Jurkat, Clone E6-1 (cell line): ENCODE measurements at regions not wholly inside any gene's neighbourhood (a gene's known extent, or its start where the extent isn't known, plus 50 kb on each side); places are given as distances from the start of the nearest gene placed in this dataset.

Experiments
- DNase-seq: peaks from one replicate; pipeline ENCODE4 v3.0.0-alpha.2; 2011; ENCODE audit warnings: low read depth, low spot score
- H3K4me3 ChIP-seq: 2 replicates; pipeline ENCODE4 v1.5.1; 2011; ENCODE audit warnings: mild to moderate bottlenecking, low read length, control low read depth, moderate library complexity

DNA sequence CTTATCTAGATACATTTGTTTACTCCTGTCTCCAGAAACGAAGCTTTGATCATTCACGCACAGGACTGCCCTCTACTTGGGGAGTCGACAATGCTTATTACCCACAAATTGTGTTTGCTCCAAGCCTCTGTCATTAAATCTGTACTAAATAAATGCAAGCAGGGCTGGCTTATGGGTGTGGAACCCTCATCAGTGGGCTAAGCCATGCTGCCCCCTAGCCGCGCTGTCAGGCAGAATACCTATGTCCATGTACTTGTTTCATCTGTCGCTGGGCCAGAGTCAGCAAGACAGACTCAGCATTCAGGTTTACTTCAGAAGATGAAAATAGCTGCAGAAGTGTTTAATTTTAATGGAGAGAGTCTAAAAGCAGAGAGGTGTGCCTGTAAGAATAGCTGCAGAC is 110.0 kb upstream of the PRR20A start:
- H3K4me3 ChIP-seq = no peak overlapping the region
- no peak for DNase-seq

DNA sequence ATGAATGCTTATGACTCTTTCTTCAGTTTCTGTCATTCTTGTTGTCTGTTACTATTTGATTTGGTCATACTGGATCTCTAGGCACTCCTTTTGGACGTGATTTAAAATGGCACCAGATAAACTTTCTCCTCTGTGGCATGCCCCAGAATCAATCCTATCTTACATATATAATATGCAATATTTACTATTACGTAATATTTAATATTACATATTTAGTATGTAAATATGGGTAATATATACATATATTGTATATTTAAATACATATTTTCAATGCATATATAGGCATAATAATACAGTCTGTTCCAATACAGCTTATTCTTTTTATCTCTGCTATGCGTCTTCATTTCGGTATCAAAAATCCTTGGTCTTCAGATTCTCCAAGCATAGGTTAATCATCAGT is 104.4 kb upstream of the PRR20A start:
- H3K4me3 ChIP-seq = no peak overlapping the region
- DNase-seq = no peak

DNA sequence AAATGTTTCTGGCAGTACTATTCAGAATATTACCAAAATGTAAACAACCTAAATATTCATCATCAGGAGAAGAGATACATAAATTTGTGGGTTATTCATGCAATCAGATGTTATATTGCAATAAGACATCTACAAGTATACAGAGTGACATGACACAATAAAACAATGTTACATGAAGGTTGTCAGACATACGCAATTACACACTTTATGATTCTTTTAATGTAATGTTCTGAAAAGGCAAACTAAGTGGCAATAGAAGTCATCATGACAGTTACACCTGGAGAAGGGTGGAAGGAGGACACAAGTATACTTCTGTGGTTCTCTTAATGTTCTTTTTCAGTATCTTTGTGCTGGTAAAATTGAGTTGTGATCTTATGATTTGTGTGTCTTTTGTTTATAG is 95.8 kb upstream of the PRR20A start:
- no peak for DNase-seq
- no peak overlapping the region for H3K4me3 ChIP-seq

DNA sequence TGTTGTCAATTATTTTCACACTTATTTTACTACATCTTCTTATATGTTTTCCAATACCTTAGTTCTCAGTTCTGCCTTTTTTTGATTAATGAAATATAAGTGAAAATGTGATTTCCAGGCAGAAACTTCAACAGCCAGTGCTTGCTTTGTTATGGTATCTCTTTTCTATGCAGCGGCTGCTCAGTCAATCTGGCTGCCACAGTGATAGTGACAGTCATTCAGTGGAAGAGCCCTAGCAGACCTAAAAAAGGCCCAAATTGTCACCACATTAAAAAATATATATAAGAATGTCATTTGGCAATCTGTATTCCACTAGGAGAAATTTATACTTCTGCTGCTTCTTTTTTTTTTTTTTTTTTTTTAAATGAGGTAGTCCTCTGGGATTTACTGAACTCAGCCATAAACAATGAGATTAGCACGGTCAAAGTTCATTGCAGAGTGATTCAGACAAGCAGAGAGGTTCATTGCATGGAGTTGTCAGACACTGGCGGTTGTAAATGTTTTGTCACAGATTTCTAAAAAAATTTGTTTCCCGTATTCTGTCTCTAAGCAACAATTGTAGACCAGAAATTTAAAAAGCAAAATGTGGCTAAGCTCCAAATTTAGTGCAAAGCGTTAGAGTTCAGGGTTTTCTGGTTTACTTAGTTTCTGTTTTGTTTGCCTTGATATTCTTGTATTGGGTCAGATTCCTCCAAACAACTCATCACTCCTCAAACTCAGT is 94.7 kb upstream of the PRR20A start:
- no peak for DNase-seq
- H3K4me3 ChIP-seq = no peak overlapping the region

DNA sequence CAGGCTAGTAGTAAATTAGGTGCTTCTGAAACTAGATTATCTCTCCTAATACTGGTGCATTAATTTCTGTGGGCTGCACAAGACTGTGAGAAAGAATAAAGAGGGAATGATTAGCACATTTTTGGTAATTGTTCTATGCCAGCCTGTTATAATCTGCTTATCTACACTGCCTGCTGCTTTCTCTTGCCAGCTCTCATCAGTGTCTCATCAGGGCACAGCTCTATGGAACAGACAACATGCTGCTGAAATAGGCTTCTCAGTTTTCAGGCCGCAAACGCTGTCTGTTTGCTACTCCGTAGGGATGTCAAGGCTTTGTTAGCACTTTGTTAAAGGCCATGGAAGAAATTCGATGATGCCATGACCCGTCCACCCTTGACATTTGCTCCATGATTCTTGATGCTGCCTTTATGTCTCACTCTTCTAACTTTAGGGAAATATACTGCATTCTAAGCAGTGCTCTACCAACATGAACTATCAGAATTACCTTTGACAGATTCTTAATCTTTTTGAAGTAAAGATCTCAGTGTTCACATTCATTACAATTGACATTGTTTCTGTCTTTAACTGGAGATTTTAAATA is 84.0 kb upstream of the PRR20A start:
- H3K4me3 ChIP-seq = no peak overlapping the region
- no peak for DNase-seq

DNA sequence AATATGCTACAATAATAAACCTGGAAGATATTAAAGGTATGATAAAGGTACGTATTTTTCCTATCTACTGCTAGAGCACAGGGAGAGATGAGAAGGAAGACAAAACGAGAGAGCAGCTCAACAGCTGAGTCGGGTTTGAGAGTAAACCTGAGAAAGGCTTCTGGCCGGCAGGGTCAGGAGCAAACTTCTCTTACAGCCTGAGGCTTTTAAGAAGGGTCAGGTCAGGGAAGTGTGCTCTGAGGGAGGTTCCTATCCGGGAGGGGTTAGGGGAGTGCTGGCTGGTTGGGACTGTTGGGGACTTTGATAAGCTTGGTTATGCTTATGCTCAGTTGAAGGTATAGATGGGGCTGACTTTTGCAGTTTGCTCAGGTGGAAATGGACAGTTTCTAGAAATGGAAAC is 77.7 kb upstream of the PRR20A start:
- no peak overlapping the region for H3K4me3 ChIP-seq
- DNase-seq = no peak

DNA sequence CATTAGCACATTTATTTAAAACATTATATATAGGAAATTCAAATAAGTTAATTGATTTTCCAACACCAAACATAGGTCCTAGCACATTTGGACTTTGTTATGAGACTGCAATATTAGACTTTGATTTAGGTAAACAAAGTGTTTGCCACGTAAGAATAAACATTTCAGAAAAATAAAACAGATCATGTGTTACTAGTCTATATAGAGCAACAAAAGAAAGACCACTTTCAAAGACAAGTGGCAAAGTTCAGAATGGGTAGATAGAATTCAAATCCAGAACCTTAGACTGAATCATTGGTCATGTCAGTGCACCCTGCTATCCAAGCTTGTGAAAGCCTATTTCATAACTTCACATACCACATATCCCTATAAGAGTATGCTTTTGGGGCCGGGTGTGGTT is 66.7 kb upstream of the PRR20A start:
- no peak for DNase-seq
- H3K4me3 ChIP-seq = no peak overlapping the region

- no peak overlapping the region for H3K4me3 ChIP-seq
- no peak for DNase-seq
These were observed 65.1 kb upstream of the PRR20A start for GRCh38 chr13:57075588-57075987.

DNA sequence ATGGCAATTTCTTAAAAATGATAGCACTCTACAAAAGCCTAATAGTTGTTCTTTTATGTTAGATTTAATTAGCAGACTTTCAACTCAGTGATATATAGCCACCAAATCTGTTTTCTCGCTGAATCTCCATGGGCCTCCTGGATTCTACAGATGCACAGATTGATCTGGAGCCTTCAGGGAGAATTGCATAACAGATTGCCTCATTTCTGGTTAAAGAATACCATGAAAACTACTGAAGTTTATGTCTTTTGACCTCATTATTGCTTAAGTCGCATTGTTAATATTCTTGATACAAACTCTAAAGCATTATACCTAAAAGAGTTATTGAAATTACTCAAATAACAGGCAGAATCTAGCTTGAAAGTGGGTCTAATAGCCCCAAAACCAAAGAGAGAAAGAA is 53.7 kb upstream of the PRR20A start:
- no peak for DNase-seq
- no peak overlapping the region for H3K4me3 ChIP-seq
